Astrocyte (in vitro differentiated cells and primary cell): ENCODE measurements at regions not wholly inside any gene's neighbourhood (a gene's known extent, or its start where the extent isn't known, plus 50 kb on each side); places are given as distances from the start of the nearest gene placed in this dataset.

Source experiments
- CTCF ChIP-seq: IDR thresholded peaks from 2 replicates; pipeline ENCODE4 v1.5.1; 2011; ENCODE audit warnings: low read depth, mild to moderate bottlenecking, inconsistent platforms, low read length, moderate library complexity; ENCODE audit not compliant: insufficient read depth
- EZH2 ChIP-seq: IDR thresholded peaks from 2 replicates; pipeline ENCODE4 v1.6.1; 2012; ENCODE audit warnings: mild to moderate bottlenecking, low read length, inconsistent platforms; ENCODE audit not compliant: insufficient read depth

GRCh38 chr3:153768561-153769469 is 352.4 kb upstream of the ARHGEF26 start:
- TF ChIP-seq CTCF (peak; percentile 82), EZH2 (no peak)
